MM.1S (cell line): ENCODE measurements at regions not wholly inside any gene's neighbourhood (a gene's known extent, or its start where the extent isn't known, plus 50 kb on each side); places are given as distances from the start of the nearest gene placed in this dataset.
"Not testable (repeated sequence)": the region's sequence is repeated elsewhere in the genome, so short reads cannot be mapped to it uniquely, and the experiment has no call there.

Source experiments
- DNase-seq: peaks from one replicate; pipeline ENCODE4 v3.0.0-alpha.2; 2015
- H2AFZ ChIP-seq: fragments of 300-600 bp; sonication (generic); 2 replicates; pipeline ENCODE4 v1.6.0; 2016; ENCODE audit warnings: antibody characterized with exemption, low read length
- H3F3A ChIP-seq: fragments of 300-600 bp; sonication (generic); 2 replicates; pipeline ENCODE4 v1.6.1; 2016; ENCODE audit warnings: mild to moderate bottlenecking, antibody characterized with exemption, low read length, moderate library complexity, mixed read lengths; ENCODE audit not compliant: insufficient read depth
- H3K27ac ChIP-seq: fragments of 300-600 bp; sonication (generic); 2 replicates; pipeline ENCODE4 v1.5.1; 2016; ENCODE audit warnings: mild to moderate bottlenecking, low read length
- H3K27me3 ChIP-seq: fragments of 300-600 bp; sonication (generic); replicated peaks from 2 replicates; pipeline ENCODE4 v1.6.0; 2016; ENCODE audit warnings: low read length; ENCODE audit not compliant: insufficient read depth
- H3K36me3 ChIP-seq: fragments of 300-600 bp; sonication (generic); replicated peaks from 2 replicates; pipeline ENCODE4 v1.6.1; 2016; ENCODE audit warnings: mild to moderate bottlenecking, low read length, mixed read lengths; ENCODE audit not compliant: insufficient read depth
- H3K4me1 ChIP-seq: fragments of 300-600 bp; sonication (generic); 2 replicates; pipeline ENCODE4 v1.6.1; 2016; ENCODE audit warnings: low read length, mixed read lengths
- H3K4me2 ChIP-seq: fragments of 300-600 bp; sonication (generic); 2 replicates; pipeline ENCODE4 v1.6.0; 2016; ENCODE audit warnings: low read depth, low read length
- H3K4me3 ChIP-seq: fragments of 300-600 bp; sonication (generic); 2 replicates; pipeline ENCODE4 v1.5.1; 2016; ENCODE audit warnings: low read length, mixed read lengths
- H3K79me2 ChIP-seq: fragments of 300-600 bp; sonication (generic); 2 replicates; pipeline ENCODE4 v1.6.1; 2016; ENCODE audit warnings: mixed run types, low read length, mixed read lengths
- H3K9ac ChIP-seq: fragments of 300-600 bp; sonication (generic); 2 replicates; pipeline ENCODE4 v1.6.1; 2016; ENCODE audit warnings: low read length, mixed read lengths
- H3K9me2 ChIP-seq: fragments of 300-600 bp; sonication (generic); replicated peaks from 2 replicates; pipeline ENCODE4 v1.6.1; 2016; ENCODE audit warnings: mild to moderate bottlenecking, low read length, mixed read lengths; ENCODE audit not compliant: insufficient read depth
- H3K9me3 ChIP-seq: fragments of 300-600 bp; sonication (generic); replicated peaks from 2 replicates; pipeline ENCODE4 v1.6.1; 2016; ENCODE audit warnings: mild to moderate bottlenecking, low read length, mixed read lengths; ENCODE audit not compliant: insufficient read depth
- H4K20me1 ChIP-seq: fragments of 300-600 bp; sonication (generic); 2 replicates; pipeline ENCODE4 v1.6.1; 2016; ENCODE audit warnings: mild to moderate bottlenecking, low read length, moderate library complexity, mixed read lengths; ENCODE audit not compliant: insufficient read depth
- EZH2 ChIP-seq: fragments of 300-600 bp; sonication (generic); optimal IDR thresholded peaks from 2 replicates; pipeline ENCODE3; 2017; ENCODE audit warnings: low read depth, mild to moderate bottlenecking, antibody characterized with exemption, low read length, mixed read lengths
- EZH2phosphoT487 ChIP-seq: fragments of 300-600 bp; sonication (generic); IDR thresholded peaks from 2 replicates; pipeline ENCODE4 v1.6.1; 2018; ENCODE audit warnings: antibody characterized with exemption, low read length
- TF ChIP-seq, protein P1 (sequence below): fragments of 300-600 bp; sonication (generic); IDR thresholded peaks from 2 replicates; pipeline ENCODE4 v1.5.1; 2016; ENCODE audit warnings: antibody characterized with exemption, low read length, mixed read lengths

DNA sequence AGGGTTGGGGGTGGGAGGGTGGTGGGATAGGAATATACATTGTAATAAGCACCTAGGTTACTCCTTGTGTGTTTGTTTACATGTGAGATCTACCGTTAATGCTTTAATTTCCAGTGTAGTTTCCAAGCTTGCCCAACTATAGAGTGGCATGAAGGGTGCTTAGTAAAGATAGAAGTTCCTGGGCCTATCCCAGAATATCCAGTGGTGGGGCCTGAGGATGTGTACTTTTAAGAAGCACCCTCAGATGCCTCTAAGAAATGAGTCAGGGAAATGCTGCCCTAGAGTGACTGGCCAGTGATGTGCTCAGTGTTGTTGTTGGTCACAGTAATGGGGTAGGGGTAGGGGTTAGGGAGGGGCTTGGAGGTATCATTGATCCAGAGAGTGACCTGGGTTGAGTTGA, 141.3 kb downstream of the TSEN15 start:
- Histone ChIP-seq H3K9me3 (no peaks in the 10 kb centered on the region), H3K4me1 (no peaks in the 10 kb centered on the region), H3K27ac (no peak overlapping the region), H3K4me2 (no peak overlapping the region), H3K36me3 (no peaks in the 10 kb centered on the region), H4K20me1 (no peaks in the 10 kb centered on the region), H2AFZ (no peak overlapping the region), H3K9ac (no peak overlapping the region), H3K4me3 (no peak overlapping the region), H3F3A (no peaks in the 10 kb centered on the region), H3K27me3 (no peaks in the 10 kb centered on the region), H3K9me2 (no peaks in the 10 kb centered on the region), H3K79me2 (no peaks in the 10 kb centered on the region)
- DNase-seq: no peak
- TF ChIP-seq EZH2: no peak

DNA sequence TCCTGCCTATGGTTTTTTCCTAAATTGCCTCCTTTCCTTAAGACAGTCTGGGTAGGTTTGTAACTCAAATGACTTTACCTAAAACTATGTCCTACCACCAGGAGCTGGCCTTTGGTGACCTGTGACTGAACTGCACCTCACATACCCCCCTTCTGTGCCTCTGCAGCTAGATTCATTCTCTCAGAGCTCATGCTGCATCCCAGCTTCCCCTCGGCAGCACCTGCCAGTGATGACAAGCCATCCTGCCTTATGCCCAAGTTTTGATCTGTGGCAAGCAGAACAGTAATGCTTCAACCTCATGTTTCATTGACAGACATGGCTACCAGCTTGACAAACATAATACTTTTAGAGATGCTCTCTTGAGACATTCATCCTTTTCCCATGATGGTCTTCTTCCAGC, 141.9 kb downstream of the TSEN15 start:
- Histone ChIP-seq H3F3A (no peaks in the 10 kb centered on the region), H3K27ac (no peak overlapping the region)

GRCh38 chr1:184194236-184194635, 142.7 kb downstream of the TSEN15 start:
- H3F3A ChIP-seq: no peaks in the 10 kb centered on the region
- no peaks in the 10 kb centered on the region for H3K27me3 ChIP-seq
- H2AFZ ChIP-seq: no peak overlapping the region
- no peak for TF ChIP-seq EZH2phosphoT487
- no peak for TF ChIP-seq EZH2
- TF ChIP-seq, protein P1, sequence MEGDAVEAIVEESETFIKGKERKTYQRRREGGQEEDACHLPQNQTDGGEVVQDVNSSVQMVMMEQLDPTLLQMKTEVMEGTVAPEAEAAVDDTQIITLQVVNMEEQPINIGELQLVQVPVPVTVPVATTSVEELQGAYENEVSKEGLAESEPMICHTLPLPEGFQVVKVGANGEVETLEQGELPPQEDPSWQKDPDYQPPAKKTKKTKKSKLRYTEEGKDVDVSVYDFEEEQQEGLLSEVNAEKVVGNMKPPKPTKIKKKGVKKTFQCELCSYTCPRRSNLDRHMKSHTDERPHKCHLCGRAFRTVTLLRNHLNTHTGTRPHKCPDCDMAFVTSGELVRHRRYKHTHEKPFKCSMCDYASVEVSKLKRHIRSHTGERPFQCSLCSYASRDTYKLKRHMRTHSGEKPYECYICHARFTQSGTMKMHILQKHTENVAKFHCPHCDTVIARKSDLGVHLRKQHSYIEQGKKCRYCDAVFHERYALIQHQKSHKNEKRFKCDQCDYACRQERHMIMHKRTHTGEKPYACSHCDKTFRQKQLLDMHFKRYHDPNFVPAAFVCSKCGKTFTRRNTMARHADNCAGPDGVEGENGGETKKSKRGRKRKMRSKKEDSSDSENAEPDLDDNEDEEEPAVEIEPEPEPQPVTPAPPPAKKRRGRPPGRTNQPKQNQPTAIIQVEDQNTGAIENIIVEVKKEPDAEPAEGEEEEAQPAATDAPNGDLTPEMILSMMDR: no peak
- H4K20me1 ChIP-seq: no peaks in the 10 kb centered on the region
- H3K9me2 ChIP-seq: no peaks in the 10 kb centered on the region
- no peaks in the 10 kb centered on the region for H3K9me3 ChIP-seq
- no peak overlapping the region for H3K9ac ChIP-seq
- DNase-seq: no peak
- no peak overlapping the region for H3K4me3 ChIP-seq
- H3K79me2 ChIP-seq: no peaks in the 10 kb centered on the region
- no peaks in the 10 kb centered on the region for H3K4me1 ChIP-seq
- no peak overlapping the region for H3K27ac ChIP-seq
- no peak overlapping the region for H3K4me2 ChIP-seq
- H3K36me3 ChIP-seq: no peaks in the 10 kb centered on the region

More for the DNA sequence above, 141.9 kb downstream of the TSEN15 start:
- Histone ChIP-seq H3K9me2 (no peaks in the 10 kb centered on the region), H4K20me1 (no peaks in the 10 kb centered on the region), H3K36me3 (no peaks in the 10 kb centered on the region), H3K4me2 (no peak overlapping the region), H3K9me3 (no peaks in the 10 kb centered on the region), H2AFZ (no peak overlapping the region), H3K9ac (no peak overlapping the region), H3K79me2 (no peaks in the 10 kb centered on the region), H3K4me1 (no peaks in the 10 kb centered on the region), H3K27me3 (no peaks in the 10 kb centered on the region), H3K4me3 (no peak overlapping the region)
- DNase-seq: no peak
- TF ChIP-seq EZH2phosphoT487: no peak
- TF ChIP-seq, protein P1: no peak
- no peak for TF ChIP-seq EZH2

GRCh38 chr1:184195722-184196121, 144.2 kb downstream of the TSEN15 start:
- H3K79me2 ChIP-seq, H3K27ac ChIP-seq, H3K4me1 ChIP-seq, H3K9ac ChIP-seq, H2AFZ ChIP-seq, H3K36me3 ChIP-seq, H3K9me3 ChIP-seq, DNase-seq, H4K20me1 ChIP-seq, H3K9me2 ChIP-seq, H3K4me2 ChIP-seq, H3K4me3 ChIP-seq, H3K27me3 ChIP-seq, H3F3A ChIP-seq: not testable (repeated sequence)
